ENCODE measurements at regions not wholly inside any gene's neighbourhood (a gene's known extent, or its start where the extent isn't known, plus 50 kb on each side); places are given as distances from the start of the nearest gene placed in this dataset.
"Not testable (repeated sequence)": the region's sequence is repeated elsewhere in the genome, so short reads cannot be mapped to it uniquely, and the experiment has no call there.

DNA sequence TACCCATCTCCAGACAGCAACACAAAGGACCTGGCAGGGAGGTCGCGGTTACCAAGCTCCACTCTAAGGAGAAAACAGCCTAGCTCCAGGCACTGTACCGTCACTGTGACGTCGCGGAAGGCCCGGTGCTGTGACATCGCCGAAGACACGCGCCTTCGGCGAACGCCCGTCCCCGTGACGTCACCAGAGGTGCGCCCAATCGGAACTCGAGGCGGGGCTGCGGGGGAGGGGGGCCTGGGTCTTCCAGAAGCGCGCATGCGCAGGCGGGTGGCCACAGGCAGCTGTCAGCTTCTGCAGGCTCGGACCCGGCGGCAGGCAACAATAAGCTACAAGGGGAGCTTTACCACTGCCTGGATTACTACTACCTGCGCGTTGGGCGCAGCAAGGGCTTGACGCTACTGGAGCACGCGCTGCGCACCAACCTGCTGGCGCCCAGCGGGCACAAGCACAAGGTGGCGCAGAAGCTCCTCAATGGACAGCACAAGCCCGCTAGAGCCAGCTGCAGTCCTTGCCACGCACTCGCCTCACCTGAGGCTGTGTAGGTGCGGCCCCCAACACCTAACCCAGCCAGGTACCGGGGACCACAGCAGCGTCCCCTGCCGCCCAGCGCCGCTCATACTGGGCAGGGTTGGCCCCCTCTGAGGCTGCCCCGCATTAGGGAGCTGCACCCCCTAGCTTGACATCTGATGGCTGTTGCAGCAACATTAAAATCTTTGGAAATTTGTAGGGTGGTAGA lies 208.4 kb downstream of the TPST1 start:
- peaks cover 13% of the 10 kb centered on the region for H3K4me1 Mint-ChIP-seq (ENCODE audit: low read depth)
- peaks cover 1% of the 10 kb centered on the region for H3K36me3 Mint-ChIP-seq (ENCODE audit: insufficient read depth)
- H3K4me3 Mint-ChIP-seq: peak overlapping the region; percentile 57
- DNase-seq: peak; percentile 86
- ATAC-seq: peak; percentile 79 to 85
- no peaks in the 10 kb centered on the region for H3K27me3 Mint-ChIP-seq (ENCODE audit: low read depth)
- H3K9me3 Mint-ChIP-seq: no peaks in the 10 kb centered on the region

DNA sequence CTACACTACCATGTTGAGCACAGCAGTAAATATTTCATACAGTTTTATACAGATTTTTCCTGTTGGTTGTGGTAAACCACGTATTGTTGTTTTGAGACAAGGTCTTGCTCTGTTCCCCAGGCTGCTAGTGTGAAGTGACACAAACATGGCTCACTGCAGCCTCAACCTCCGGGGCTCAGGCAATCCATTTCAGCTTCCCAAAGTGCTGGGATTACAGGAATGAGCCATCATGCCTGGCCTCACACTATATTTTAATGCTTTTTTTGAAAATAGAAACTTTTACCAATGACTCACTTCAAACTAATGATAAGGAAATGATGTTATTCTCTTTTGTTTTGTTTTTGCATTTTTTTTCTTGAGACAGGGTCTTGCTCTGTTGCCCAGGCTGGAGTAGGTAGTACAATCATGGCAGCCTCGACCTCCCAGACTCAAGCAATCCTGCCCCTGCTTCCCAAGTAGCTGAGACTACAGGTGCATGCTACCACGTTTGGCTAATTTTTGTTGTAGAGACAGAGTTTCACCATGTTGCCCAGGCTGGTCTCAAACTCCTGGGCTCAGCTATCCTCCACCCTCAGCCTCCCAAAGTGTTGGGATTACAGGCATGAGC lies 210.6 kb downstream of the TPST1 start:
- H3K4me1 Mint-ChIP-seq (ENCODE audit: low read depth): peaks cover 13% of the 10 kb centered on the region
- no peak for DNase-seq
- no peaks in the 10 kb centered on the region for H3K9me3 Mint-ChIP-seq
- no peak for ATAC-seq
- no peaks in the 10 kb centered on the region for H3K27me3 Mint-ChIP-seq (ENCODE audit: low read depth)
- no peaks in the 10 kb centered on the region for H3K36me3 Mint-ChIP-seq (ENCODE audit: insufficient read depth)
- H3K4me3 Mint-ChIP-seq: no peak overlapping the region

DNA sequence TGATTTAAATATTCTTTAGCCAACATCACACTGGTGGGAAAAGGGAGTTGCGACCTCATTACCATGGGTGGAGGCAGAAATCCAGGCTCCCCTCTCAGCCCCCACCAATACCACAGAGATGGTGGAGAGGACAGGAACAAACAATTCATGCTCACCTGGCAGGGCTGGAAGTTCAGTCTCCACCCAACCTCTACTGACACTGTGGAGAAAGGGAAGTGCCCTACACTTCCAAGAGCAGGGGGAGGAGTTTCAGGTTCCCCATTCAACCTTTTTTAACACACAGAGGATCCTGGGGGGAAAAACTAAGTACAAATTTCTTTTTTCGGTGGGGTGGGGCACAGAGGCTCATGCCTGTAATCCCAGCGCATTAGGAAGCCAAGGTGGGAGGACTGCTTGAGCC lies 210.1 kb upstream of the KCTD7 start:
- H3K4me1 Mint-ChIP-seq (ENCODE audit: low read depth): peaks cover 10% of the 10 kb centered on the region

GRCh38 chr7:66419210-66419609 lies 209.5 kb upstream of the KCTD7 start:
- no peak for ATAC-seq
- no peak overlapping the region for H3K4me3 Mint-ChIP-seq
- peaks cover 4% of the 10 kb centered on the region for H3K4me1 Mint-ChIP-seq (ENCODE audit: low read depth)
- H3K36me3 Mint-ChIP-seq (ENCODE audit: insufficient read depth): peaks cover 8% of the 10 kb centered on the region
- H3K27me3 Mint-ChIP-seq (ENCODE audit: low read depth): no peaks in the 10 kb centered on the region
- no peak for DNase-seq
- H3K9me3 Mint-ChIP-seq: no peaks in the 10 kb centered on the region

More for the DNA sequence above, 210.1 kb upstream of the KCTD7 start:
- DNase-seq: no peak
- ATAC-seq: no peak
- H3K36me3 Mint-ChIP-seq (ENCODE audit: insufficient read depth): peaks cover 6% of the 10 kb centered on the region
- no peak overlapping the region for H3K4me3 Mint-ChIP-seq
- no peaks in the 10 kb centered on the region for H3K27me3 Mint-ChIP-seq (ENCODE audit: low read depth)
- H3K9me3 Mint-ChIP-seq: no peaks in the 10 kb centered on the region

DNA sequence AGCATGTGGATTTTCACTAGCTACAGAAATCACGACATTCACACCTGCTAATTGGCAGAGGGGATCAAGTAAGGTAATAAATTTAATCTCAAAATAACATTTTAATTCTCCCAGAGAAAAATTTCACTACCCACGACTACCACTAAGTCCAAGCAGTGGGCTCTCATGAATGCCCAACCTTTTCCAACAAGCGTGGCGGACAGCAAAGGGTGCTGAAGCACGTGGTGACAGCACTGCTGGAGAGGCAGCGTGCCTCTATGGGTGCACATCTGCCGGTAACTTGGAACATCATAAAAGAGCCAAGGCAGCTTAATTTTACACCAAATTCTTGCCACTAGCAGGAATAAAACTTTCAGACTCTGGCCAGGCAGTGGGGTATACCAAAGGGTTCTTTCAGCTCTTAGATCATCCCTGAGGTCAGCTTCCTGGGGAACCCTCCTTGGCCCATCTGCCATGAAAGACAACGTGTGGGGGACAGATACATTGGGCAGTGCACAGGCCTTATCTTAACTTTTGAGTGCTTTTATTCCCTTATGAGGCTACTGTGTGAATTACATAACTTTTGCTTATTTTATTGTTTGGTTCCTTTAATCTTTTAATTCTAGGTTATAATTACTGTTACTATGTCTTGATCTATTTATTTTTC lies 206.7 kb upstream of the KCTD7 start:
- ATAC-seq (no peak), DNase-seq (no peak)
- Mint-ChIP-seq H3K9me3 (no peaks in the 10 kb centered on the region), H3K27me3 (ENCODE audit: low read depth) (no peaks in the 10 kb centered on the region), H3K36me3 (ENCODE audit: insufficient read depth) (peaks cover 17% of the 10 kb centered on the region), H3K4me3 (no peak overlapping the region), H3K4me1 (ENCODE audit: low read depth) (no peaks in the 10 kb centered on the region)

DNA sequence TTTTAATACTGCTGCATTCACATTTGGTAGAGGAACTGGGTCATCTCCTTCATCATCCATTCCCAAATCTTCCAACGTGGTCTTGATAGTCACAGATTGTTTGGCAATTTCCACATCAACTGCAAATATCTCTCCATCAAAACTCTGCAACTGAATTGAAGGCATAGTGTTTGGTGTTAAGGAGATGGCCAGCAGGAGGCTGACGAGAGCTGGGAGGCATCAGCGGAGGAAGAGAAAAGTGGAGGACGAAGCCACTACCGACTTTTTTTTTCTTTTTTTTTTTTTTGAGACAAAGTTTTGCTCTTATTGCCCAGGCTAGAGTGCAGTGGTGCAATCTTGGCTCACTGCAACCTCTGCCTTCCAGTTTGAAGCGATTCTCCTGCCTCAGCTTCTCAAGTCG lies 205.0 kb upstream of the KCTD7 start:
- Mint-ChIP-seq H3K36me3 (ENCODE audit: insufficient read depth) (peaks cover 21% of the 10 kb centered on the region), H3K27me3 (ENCODE audit: low read depth) (no peaks in the 10 kb centered on the region), H3K4me1 (ENCODE audit: low read depth) (no peaks in the 10 kb centered on the region), H3K9me3 (no peaks in the 10 kb centered on the region), H3K4me3 (no peak overlapping the region)
- no peak for ATAC-seq
- no peak for DNase-seq

- ATAC-seq: no peak
- Mint-ChIP-seq H3K36me3 (ENCODE audit: insufficient read depth) (peaks cover 30% of the 10 kb centered on the region), H3K4me1 (ENCODE audit: low read depth) (no peaks in the 10 kb centered on the region), H3K27me3 (ENCODE audit: low read depth) (no peaks in the 10 kb centered on the region), H3K9me3 (no peaks in the 10 kb centered on the region), H3K4me3 (no peak overlapping the region)
- DNase-seq: no peak
Measured at GRCh38 chr7:66426332-66426731, 202.3 kb upstream of the KCTD7 start.

- no peak for ATAC-seq
- H3K4me3 Mint-ChIP-seq: no peak overlapping the region
- peaks cover 30% of the 10 kb centered on the region for H3K36me3 Mint-ChIP-seq (ENCODE audit: insufficient read depth)
- H3K4me1 Mint-ChIP-seq (ENCODE audit: low read depth): no peaks in the 10 kb centered on the region
- H3K9me3 Mint-ChIP-seq: no peaks in the 10 kb centered on the region
- no peak for DNase-seq
- H3K27me3 Mint-ChIP-seq (ENCODE audit: low read depth): no peaks in the 10 kb centered on the region
Measured at GRCh38 chr7:66426996-66427395, 201.7 kb upstream of the KCTD7 start.

DNA sequence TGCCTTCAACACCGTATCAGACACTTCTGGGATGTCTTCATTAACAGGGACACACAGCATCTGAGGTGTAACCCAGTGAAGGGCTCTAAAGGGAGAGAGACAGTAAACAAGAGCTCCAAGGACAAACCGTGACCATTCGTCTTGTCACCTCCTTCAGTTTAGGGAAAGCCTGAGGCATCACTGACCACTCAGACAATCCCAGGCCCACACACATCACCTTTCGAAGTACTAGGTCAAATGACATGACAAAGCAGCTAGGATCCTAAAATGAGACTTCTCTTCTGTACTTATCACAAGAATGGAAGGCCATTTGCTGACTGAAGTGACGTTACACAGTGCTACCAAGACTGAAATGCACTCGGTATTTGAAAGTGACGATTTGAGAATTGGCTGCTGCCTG lies 200.7 kb upstream of the KCTD7 start:
- no peak for ATAC-seq
- H3K4me3 Mint-ChIP-seq: no peak overlapping the region

DNA sequence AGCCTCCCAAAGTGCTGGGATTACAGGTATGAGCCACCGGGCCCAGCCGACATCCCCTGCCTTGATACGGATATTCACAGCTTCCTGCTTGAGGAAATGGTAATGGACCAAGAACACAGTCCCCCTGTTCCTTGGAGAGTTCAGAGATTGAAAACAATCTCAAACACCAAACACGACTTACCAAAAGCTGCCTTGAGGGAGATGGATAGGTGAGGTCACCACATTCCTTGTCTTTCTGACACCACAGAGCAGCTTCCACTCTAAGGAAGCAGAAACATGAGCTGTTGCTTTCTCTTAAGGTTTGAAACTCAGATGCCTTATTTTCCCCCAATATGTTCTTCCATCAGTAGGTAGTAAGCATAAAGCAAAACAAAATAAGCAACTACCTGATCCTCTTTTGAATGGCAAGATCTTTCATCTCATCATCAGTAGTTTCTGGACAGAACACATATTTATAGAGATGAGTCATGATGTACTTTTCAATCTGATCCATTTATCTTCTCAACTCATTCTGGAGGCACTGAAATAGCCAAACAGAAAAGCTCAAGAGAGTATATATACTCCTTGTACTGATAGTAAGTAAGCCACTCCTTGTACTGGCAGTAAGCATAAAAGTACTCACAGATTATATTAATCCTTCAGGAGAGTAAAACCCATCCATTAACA lies 199.1 kb upstream of the KCTD7 start:
- Mint-ChIP-seq H3K4me1 (ENCODE audit: low read depth) (no peaks in the 10 kb centered on the region), H3K27me3 (ENCODE audit: low read depth) (no peaks in the 10 kb centered on the region), H3K9me3 (no peaks in the 10 kb centered on the region), H3K36me3 (ENCODE audit: insufficient read depth) (peaks cover 19% of the 10 kb centered on the region), H3K4me3 (no peak overlapping the region)
- no peak for DNase-seq
- ATAC-seq: no peak

More for the DNA sequence above, 200.7 kb upstream of the KCTD7 start:
- H3K9me3 Mint-ChIP-seq: no peaks in the 10 kb centered on the region
- H3K27me3 Mint-ChIP-seq (ENCODE audit: low read depth): no peaks in the 10 kb centered on the region
- peaks cover 28% of the 10 kb centered on the region for H3K36me3 Mint-ChIP-seq (ENCODE audit: insufficient read depth)
- DNase-seq: no peak
- no peaks in the 10 kb centered on the region for H3K4me1 Mint-ChIP-seq (ENCODE audit: low read depth)

DNA sequence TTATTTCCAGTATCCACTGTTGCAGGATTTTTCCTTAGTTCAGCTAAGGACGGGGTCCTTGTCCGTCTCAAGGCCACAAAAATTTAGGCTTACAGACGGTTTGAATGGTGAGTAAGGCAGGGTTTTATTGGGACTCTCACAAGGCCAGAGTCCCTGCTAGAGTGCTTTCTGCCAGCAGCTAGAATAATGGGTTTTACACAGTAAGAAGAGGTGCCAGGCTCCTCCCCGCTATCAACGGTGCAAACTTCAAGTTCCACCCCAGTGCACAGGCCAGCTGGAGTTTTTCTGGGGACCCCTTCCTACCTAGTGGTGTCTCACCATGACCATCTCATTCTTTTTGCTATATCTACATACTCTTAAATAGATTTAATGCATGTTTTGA lies 198.5 kb upstream of the KCTD7 start:
- H3K9me3 Mint-ChIP-seq: no peaks in the 10 kb centered on the region
- no peaks in the 10 kb centered on the region for H3K4me1 Mint-ChIP-seq (ENCODE audit: low read depth)
- DNase-seq (no peak), ATAC-seq (no peak)
- H3K27me3 Mint-ChIP-seq (ENCODE audit: low read depth): no peaks in the 10 kb centered on the region
- H3K4me3 Mint-ChIP-seq: no peak overlapping the region
- peaks cover 23% of the 10 kb centered on the region for H3K36me3 Mint-ChIP-seq (ENCODE audit: insufficient read depth)

DNA sequence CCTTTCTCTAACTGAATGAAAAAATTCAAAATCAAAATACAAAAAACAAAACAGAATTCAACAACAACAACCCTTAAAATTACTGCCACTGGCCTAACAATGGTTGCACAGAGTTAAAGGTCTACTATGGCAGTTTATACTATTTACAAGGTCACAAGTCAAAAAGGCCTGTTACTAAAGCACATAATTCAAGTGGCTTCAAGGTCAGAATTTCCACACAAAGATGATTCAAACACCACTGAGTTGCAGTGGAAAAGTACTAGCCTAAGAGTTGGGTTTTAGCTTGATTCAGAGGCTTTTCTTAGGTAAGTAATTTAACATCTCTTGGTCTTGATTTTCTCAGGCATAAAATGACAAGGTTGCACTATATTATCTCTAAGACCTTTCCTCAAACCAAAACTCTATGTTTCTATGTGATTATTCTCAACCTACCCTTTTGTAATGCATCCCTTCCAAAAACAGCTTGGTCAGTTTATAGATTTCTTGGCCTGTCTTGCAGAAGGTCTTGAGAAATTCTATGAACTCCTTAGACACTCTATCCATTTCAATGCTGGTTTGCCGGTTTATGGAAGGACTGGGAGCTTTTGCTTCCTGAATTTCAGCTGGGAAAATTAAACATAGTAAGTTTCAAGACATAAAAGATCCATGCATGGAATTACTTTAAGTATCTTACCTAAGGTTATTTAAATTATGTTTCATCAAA lies 189.8 kb upstream of the KCTD7 start:
- H3K4me1 Mint-ChIP-seq (ENCODE audit: low read depth); ATAC-seq; H3K4me3 Mint-ChIP-seq; DNase-seq; H3K27me3 Mint-ChIP-seq (ENCODE audit: low read depth); H3K9me3 Mint-ChIP-seq: not testable (repeated sequence)
- H3K36me3 Mint-ChIP-seq (ENCODE audit: insufficient read depth): peaks cover 17% of the 10 kb centered on the region

DNA sequence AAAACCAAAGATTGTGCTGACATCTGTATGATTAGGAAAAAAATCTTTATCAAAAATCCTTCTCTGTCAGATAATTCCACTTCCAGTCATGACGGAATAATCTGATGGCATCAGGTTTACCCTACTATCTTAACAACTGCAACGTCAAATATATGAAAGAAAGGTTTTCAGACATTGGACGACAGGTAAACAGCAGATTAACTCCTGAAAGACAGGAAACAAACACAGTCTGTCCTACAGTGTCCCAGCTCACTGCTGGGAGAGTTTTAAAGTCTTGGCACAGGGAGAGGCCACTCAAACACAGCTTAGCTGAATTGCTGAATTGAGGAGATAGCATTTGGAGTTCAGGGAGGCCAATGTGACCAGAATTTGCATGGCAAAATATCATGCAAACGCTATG lies 186.3 kb upstream of the KCTD7 start:
- no peak overlapping the region for H3K4me3 Mint-ChIP-seq
- no peaks in the 10 kb centered on the region for H3K4me1 Mint-ChIP-seq (ENCODE audit: low read depth)
- no peaks in the 10 kb centered on the region for H3K9me3 Mint-ChIP-seq
- ATAC-seq (no peak), DNase-seq (no peak)
- H3K27me3 Mint-ChIP-seq (ENCODE audit: low read depth): no peaks in the 10 kb centered on the region
- H3K36me3 Mint-ChIP-seq (ENCODE audit: insufficient read depth): peaks cover 11% of the 10 kb centered on the region

DNA sequence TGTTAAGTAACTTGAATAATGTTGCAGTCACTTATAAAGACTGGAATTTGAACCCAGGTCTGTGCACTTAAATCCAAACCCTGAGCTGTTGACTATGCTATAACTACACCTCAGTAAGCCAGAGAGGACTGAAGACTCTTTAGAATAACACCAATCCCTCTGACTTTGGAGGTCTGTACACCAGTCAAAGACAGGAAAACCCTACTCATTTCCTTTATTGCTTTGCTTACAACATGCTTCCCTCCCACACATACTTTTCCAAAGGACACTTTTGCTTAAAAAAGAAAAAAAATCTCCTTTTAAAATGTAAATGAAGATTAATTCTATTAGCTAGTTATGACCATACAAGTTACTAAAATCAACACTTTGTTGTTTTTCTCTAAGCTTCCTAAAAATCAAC lies 184.7 kb upstream of the KCTD7 start:
- Mint-ChIP-seq H3K36me3 (ENCODE audit: insufficient read depth) (peaks cover 8% of the 10 kb centered on the region), H3K9me3 (no peaks in the 10 kb centered on the region), H3K4me1 (ENCODE audit: low read depth) (no peaks in the 10 kb centered on the region), H3K27me3 (ENCODE audit: low read depth) (no peaks in the 10 kb centered on the region), H3K4me3 (no peak overlapping the region)
- ATAC-seq (no peak), DNase-seq (no peak)
